IMR-90 (cell line): ENCODE measurements at regions not wholly inside any gene's neighbourhood (a gene's known extent, or its start where the extent isn't known, plus 50 kb on each side); places are given as distances from the start of the nearest gene placed in this dataset.

Experiments used
- CEBPB ChIP-seq: IDR thresholded peaks from 2 replicates; pipeline ENCODE4 v1.6.1; 2012; ENCODE audit warnings: low read depth, low read length, improper control_type of control experiment
- CTCF ChIP-seq: conservative IDR thresholded peaks from 2 replicates; pipeline ENCODE4 v1.5.1; 2012; ENCODE audit warnings: mild to moderate bottlenecking, low read depth, low read length, improper control_type of control experiment
- MAZ ChIP-seq: IDR thresholded peaks from 2 replicates; pipeline ENCODE4 v1.6.1; 2012; ENCODE audit warnings: low read depth, mild to moderate bottlenecking, low read length, improper control_type of control experiment, moderate library complexity, borderline replicate concordance
- MXI1 ChIP-seq: IDR thresholded peaks from 2 replicates; pipeline ENCODE4 v1.6.1; 2012; ENCODE audit warnings: low read depth, mild to moderate bottlenecking, low read length, moderate library complexity, borderline replicate concordance
- POLR2A ChIP-seq: IDR thresholded peaks from 2 replicates; pipeline ENCODE4 v1.6.1; 2012; ENCODE audit warnings: mild to moderate bottlenecking, low read depth, low read length
- RCOR1 ChIP-seq: IDR thresholded peaks from 2 replicates; pipeline ENCODE4 v1.6.1; 2012; ENCODE audit warnings: mild to moderate bottlenecking, low read length, improper control_type of control experiment; ENCODE audit not compliant: insufficient replicate concordance
- RFX5 ChIP-seq: IDR thresholded peaks from 2 replicates; pipeline ENCODE4 v1.8.0; 2012; ENCODE audit warnings: low read depth, mild to moderate bottlenecking, low read length, moderate library complexity

GRCh38 chr1:199273837-199274379 is 635.1 kb downstream of the PTPRC start:
- no peak for TF ChIP-seq CTCF
- TF ChIP-seq MAZ, result no peak
- no peak for TF ChIP-seq POLR2A
- peak; percentile 65 for TF ChIP-seq CEBPB
- no peak for TF ChIP-seq RCOR1
- no peak for TF ChIP-seq MXI1
- no peak for TF ChIP-seq RFX5
